Panc1 (cell line): ENCODE measurements at regions not wholly inside any gene's neighbourhood (a gene's known extent, or its start where the extent isn't known, plus 50 kb on each side); places are given as distances from the start of the nearest gene placed in this dataset.
"Not testable (repeated sequence)": the region's sequence is repeated elsewhere in the genome, so short reads cannot be mapped to it uniquely, and the experiment has no call there.

ENCODE experiments used
- POLR2AphosphoS5 ChIP-seq: IDR thresholded peaks from 2 replicates; pipeline ENCODE4 v1.6.1; 2012; ENCODE audit warnings: mild to moderate bottlenecking, low read depth, low read length, moderate library complexity
- TF ChIP-seq, protein P1 (sequence below): fragments of 450-650 bp; IDR thresholded peaks from 2 replicates; pipeline ENCODE4 v1.5.1; 2017; ENCODE audit warnings: mild to moderate bottlenecking
- TF ChIP-seq, protein P2 (sequence below), 2 experiments: IDR thresholded peaks; 2 replicates each; pipeline ENCODE4 v1.6.1; 2011 to 2012; ENCODE audit warnings: low read depth in 2 of 2, control low read depth in 1 of 2, low read length in 1 of 2, mild to moderate bottlenecking in 1 of 2, moderate library complexity in 1 of 2; ENCODE audit not compliant: insufficient read depth in 1 of 2

DNA sequence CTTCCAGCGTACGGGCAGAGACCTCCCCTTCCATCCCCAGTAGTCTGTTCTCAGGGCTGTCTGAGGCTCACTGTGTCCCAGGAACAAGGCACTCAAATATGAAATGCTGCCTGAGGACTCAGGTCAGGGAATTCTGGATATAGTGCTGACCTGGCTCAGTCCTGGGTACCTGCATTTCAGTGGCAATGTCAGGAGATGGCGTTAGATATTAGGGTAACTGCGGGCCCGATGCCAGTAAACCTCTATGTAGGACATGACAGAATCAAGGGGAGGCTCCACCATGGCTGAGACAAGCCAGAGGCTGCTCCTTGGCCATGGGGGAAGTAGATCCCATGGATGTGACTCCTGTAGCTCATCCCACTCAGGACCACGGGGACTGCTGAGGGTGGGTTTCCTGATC is 131.7 kb downstream of the ZNF280B start:
- TF ChIP-seq, protein P1, sequence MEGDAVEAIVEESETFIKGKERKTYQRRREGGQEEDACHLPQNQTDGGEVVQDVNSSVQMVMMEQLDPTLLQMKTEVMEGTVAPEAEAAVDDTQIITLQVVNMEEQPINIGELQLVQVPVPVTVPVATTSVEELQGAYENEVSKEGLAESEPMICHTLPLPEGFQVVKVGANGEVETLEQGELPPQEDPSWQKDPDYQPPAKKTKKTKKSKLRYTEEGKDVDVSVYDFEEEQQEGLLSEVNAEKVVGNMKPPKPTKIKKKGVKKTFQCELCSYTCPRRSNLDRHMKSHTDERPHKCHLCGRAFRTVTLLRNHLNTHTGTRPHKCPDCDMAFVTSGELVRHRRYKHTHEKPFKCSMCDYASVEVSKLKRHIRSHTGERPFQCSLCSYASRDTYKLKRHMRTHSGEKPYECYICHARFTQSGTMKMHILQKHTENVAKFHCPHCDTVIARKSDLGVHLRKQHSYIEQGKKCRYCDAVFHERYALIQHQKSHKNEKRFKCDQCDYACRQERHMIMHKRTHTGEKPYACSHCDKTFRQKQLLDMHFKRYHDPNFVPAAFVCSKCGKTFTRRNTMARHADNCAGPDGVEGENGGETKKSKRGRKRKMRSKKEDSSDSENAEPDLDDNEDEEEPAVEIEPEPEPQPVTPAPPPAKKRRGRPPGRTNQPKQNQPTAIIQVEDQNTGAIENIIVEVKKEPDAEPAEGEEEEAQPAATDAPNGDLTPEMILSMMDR = not testable (repeated sequence)
- not testable (repeated sequence) for TF ChIP-seq POLR2AphosphoS5
- TF ChIP-seq, protein P2, sequence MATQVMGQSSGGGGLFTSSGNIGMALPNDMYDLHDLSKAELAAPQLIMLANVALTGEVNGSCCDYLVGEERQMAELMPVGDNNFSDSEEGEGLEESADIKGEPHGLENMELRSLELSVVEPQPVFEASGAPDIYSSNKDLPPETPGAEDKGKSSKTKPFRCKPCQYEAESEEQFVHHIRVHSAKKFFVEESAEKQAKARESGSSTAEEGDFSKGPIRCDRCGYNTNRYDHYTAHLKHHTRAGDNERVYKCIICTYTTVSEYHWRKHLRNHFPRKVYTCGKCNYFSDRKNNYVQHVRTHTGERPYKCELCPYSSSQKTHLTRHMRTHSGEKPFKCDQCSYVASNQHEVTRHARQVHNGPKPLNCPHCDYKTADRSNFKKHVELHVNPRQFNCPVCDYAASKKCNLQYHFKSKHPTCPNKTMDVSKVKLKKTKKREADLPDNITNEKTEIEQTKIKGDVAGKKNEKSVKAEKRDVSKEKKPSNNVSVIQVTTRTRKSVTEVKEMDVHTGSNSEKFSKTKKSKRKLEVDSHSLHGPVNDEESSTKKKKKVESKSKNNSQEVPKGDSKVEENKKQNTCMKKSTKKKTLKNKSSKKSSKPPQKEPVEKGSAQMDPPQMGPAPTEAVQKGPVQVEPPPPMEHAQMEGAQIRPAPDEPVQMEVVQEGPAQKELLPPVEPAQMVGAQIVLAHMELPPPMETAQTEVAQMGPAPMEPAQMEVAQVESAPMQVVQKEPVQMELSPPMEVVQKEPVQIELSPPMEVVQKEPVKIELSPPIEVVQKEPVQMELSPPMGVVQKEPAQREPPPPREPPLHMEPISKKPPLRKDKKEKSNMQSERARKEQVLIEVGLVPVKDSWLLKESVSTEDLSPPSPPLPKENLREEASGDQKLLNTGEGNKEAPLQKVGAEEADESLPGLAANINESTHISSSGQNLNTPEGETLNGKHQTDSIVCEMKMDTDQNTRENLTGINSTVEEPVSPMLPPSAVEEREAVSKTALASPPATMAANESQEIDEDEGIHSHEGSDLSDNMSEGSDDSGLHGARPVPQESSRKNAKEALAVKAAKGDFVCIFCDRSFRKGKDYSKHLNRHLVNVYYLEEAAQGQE (IDR thresholded peaks at IDR 0.05; ENCODE audit: insufficient read depth in 1 of 2, low read depth in 2 of 2, low read length in 1 of 2) = not testable (repeated sequence)
